ENCODE measurements at regions not wholly inside any gene's neighbourhood (a gene's known extent, or its start where the extent isn't known, plus 50 kb on each side); places are given as distances from the start of the nearest gene placed in this dataset.
A peak's percentile ranks its signal among the peaks of the same experiment; 100 is the strongest.

DNA sequence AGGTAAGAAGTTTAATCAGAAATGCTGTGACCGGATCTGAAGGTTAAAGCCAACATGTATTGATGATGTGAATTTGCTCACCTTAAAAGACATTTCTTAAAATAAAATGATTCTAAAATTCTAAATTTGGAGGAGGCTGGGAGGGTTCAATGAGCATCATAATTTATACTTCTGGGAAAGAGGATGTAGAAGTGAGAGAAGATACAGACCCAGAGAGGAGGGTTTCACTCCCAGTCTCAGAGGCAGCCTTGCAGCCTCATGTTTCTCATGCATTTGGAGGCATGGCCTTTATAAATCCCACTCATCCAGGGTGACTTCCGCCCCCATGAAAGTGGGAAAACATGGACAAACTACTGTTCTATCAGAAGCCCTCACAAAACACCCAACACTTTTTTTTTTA, 305.6 kb upstream of the PITRM1 start:
- no peak for DNase-seq

DNA sequence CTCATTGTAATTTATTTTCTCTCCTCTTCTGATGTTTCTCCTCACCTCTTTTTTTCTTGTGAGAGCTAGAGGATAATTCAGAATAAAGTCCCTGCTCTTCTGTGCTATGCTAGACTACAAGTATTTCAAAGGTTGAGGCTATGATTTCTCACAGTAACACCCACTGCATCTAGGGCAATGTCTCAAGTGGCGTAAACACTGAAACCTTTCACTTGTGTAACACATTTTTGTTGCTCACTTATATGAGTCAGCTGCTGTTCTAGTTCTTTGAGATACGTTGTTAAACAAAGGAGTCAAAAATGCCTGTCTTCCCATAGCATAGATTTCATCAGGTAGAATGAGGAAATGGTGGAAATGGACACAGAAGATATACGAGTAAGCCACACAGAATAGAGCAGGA, 305.1 kb upstream of the PITRM1 start:
- DNase-seq: peak; percentile 86 to 97

DNA sequence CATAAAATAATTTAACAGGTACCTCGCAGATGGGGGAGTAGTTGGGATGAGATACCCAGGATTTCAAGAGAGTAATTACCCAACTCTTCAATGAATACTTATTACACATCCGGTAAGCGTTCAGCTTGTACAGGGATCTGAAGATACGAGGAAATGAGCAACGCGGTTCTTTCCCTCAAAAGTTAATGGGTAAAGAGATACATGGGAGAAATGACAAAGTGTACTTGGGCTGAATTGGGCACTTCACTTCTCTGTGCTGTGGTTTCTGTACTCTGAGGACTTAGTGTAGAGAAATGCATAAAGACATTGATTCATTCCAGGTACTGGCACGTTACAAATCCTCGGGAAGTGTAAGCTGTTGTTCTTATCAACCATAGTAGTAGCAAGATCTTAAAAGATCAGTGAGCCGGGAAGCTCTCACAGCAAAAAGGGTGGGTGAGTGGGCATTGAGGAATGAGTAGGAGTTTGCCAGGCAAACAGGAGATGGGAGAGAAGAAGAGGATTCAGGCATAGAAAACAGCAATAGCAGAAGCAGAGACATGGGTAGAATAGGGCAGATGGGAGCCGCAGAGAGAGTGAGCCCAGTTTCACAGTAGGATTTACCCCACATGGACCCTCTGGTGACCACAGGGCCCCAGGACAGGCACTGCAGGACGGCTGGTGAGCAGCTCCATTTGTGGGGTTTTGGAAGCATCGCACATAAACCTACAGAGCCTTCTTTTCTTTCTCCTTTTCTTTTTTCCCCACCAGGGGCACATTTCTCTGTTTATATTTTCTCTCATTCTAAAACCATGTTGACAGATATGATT, 304.3 kb upstream of the PITRM1 start:
- DNase-seq: no peak

DNA sequence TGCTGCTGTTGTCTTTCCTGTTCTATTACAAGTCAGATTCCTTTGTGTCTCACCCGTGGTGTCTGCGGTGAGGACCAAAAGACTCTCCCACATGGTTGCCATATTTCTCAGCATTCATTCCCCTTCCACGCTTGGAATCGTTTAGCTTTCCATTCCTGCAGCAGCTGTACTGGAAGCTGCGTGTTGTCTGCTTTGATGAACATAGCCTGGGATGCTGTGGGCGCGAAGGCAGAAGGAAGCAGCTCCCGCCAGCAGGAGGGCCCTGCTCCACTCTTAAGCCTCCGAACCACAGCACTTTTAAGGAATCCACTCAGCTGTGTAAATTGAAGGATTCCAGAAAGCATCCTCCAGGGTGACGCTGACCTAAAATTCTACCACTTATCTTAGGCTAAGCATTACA, 303.6 kb upstream of the PITRM1 start:
- no peak for DNase-seq

DNA sequence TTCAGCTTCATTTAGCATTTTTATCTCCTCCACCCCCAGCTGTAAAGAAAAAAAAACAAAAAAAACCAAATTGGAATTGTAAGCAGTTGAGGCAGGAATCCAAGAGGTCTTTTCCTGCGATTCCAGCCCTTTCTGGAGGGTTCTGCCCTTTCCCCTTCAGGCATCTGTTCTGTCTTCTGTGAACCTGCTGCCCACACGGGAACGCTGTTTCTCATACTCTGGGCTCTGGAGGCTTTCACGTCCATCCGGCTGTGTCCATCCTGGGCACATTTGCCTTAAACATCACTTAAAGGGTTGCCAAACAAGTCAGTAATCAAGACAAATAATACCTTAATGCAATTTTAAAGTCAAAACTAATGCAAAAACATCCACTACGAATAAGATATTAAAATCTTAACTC, 302.8 kb upstream of the PITRM1 start:
- DNase-seq: no peak

DNA sequence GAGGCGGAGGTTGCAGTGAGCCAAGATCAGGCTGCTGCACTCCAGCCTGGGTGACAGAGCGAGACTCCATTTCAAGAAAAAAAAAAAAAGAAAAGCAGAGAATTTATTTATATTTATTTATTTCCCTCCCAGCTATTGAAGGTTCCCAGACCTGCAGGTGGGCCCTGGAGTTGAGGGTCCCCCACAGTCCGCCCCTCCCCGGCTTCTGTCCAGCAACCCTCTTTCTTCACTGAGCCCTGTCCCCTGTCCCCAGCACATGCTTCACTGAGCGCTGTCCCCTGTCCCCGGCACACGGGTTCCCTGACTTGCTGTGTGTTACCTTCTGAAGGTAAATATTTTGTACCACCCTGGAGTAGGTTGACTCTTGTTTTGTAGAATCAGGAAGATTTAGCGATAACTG, 301.7 kb upstream of the PITRM1 start:
- DNase-seq: no peak

DNA sequence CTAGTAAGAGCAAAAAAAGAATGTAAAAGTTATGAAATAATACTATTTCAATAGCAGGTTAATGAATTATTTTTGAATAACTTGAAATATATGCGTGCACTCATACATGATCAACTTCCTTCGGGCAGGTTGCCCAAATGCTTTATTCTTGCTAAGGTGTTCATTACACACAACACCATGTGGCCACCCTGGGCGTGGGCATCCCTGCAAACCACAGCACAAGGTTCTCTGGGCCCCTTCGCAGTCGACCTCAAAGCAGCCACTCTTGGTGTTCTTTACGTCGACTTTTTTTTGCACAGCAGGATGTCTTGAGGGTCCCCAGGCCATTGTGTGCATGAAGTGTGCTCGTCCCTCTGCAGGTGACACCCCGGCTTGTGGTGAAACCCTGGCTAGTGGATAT, 300.7 kb upstream of the PITRM1 start:
- no peak for DNase-seq

DNA sequence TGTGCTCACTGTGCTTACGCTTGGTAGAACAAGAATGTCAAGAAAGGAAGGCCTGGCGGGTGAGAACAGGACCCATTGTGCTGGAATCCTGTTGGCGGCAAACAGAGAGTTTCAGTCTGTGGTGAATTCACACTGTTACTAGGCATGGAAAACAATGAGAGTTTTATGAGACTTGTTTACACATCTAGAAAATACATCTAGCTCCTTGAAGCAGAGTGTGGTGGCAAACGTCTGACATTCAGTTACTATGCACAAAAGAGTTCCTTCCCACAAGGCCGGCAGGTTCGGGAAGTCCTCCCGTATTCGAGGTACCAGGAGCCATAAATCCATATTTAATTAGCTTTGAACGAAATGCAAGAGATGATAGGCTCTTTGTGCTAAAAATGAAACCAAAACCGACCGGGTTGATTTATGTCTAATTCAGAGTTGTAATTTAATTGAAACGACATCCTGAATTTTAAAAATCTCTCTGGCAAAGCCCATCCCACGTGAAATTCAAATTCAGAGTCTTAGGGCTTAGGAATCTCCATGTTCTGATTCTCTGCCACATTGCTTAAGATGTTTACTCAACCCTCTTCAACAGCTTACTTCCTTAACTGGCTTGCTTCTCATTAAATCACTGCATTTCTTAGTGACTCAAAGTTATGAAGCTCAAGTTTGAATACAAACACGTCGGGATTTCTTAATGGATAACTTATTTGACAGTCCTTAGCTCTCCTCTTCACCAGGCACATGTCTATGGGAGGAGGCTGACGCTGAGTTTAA, 299.9 kb upstream of the PITRM1 start:
- peak; percentile 82 to 94 for DNase-seq

DNA sequence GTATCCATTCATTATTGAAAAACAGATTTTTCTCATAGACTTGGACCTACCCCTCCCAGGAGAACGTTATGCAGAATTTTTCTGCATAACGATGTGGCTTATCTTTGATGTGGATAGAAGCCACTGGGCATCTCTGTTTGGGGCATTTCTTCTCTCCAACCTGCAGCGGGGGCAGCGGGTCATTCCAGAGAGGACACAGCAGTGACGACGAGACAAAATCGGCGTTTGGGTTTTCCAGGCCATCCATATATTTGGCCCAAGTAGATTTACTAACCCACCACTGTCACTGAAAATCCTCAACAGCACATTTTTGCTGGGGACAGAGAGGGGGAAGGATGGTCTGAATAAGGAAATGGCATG, 299.3 kb upstream of the PITRM1 start:
- DNase-seq: no peak

DNA sequence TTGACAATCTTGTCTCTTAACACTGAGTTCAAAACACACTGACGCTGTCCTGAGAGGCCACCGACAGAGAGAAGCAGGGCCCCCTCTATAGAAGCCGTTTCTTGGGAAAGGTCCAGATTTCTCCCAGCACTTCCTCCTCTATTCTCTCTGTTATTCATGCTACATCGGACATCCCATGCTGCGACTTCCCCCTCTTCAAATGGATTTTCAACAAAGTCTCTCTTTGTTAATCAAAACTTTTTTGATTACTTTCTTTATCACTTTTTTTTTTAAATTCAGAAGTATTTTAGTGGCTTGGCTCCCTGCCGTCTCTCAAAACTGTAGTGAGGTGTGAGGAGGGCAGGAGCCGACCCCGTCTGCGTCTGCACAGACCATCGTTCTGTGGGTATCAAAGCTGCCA, 298.9 kb upstream of the PITRM1 start:
- DNase-seq: peak in 1 of 2 donors; percentile 45

DNA sequence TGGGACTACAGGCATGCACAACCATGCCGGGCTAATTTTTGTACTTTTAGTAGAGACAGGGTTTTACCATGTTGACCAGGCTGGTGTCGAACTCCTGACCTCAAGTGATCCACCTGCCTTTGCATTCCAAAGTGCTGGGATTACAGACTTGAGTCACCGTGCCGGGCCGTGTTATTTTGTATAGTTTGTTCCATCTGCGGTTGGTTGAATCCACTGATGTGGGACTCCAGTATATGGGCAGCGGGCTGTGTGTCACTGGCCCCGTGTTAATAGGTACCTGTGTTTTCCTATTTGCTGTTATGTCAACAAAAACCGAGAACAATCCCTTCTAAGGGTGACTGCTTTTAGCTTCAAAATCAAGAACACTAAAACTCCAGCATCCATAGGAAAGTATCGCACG, 297.6 kb upstream of the PITRM1 start:
- no peak for DNase-seq

DNA sequence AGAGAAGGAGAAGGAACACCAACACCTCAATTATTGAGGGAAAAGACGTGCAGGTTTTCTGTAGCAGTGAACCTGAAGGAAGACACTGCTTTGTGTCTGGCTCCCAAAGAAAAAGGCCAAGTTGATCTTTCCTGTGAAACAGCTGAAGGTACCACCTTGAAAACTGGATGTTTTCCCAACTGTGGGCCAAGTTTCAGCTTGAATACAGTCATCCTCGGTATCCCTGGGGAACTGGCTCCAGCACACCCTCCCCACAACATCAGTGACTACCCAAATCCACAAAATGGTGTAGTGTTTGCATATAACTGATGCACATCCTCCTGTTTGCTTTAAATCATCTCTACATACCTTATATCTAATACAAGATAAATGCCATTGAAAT, 297.0 kb upstream of the PITRM1 start:
- DNase-seq: no peak

DNA sequence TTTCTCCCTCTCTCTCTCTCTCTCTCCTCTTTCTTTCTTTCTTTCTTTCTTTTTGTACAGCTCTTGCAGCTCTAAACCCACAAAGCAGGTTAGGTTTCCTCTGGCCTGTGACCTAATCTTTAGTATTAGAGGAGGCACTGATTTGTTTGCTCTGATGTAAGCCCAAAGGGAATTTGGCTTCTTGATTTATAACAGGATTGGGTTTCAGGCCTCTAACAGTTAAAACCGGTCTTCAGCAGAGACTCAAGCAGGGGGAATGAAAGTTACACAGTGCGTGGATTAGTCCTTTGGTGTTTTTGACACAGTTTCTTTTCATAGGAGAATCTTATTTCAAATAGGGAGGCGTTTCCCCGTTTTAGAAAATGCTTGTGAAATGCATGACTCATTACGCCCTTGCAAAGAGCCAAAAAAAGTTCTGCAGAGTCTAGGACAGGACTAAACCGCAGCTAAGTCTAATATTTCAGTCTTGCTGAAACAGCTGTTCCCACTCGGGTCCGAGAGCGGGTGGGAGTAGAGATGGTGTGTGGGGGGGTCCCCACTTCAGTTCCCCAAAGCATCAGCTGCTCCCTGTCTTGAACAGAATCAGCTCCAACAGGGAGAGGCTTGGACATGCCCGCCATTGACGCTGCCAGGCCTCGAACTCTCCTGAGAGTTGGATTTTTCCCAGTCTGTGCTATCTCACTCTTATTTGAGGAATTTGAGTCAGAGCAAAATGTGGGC, 296.5 kb upstream of the PITRM1 start:
- DNase-seq: peak; percentile 96 to 98

DNA sequence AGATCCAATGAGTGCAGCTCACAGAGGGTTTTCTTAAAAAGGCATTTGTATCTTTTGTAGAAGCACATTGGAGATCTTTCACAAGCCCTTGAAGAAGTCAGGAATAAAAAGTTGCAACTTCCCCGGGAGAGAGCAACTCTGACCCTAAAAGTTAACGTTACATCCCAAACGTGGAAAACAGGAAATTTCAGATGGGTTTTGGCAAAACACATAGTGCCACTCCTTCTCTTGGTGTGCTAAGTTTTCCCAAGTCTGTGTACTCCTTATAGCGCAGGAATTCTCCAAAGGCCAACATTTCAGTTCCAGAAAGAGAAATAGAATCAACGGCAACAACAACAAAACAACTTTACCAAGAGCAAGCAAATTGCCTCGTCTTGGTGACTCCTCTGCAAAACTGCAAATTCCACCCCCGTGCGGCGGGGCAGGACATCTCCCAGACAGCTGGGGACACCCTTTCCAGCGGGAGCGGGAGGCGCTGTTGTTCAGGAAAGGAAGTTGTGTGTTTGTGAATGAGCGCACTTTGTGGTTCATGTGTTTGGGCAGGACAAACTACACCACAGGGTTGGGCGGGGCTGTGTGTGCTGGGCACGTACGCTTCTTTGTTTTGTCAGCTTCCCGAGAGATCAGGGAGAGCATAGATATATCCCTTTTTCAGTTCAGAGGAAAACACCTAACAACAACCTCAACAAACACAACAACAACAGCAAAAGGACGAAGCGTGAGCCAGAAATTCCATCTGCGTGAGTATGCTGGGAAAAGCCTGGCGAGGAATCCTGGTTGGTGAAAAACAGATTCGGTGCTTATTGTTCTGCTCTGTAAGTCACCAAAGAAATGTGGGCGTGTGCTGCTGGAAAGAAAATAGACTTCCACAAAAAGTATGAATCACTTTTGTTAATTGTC, 294.7 kb upstream of the PITRM1 start:
- peak; percentile 73 to 91 for DNase-seq

DNA sequence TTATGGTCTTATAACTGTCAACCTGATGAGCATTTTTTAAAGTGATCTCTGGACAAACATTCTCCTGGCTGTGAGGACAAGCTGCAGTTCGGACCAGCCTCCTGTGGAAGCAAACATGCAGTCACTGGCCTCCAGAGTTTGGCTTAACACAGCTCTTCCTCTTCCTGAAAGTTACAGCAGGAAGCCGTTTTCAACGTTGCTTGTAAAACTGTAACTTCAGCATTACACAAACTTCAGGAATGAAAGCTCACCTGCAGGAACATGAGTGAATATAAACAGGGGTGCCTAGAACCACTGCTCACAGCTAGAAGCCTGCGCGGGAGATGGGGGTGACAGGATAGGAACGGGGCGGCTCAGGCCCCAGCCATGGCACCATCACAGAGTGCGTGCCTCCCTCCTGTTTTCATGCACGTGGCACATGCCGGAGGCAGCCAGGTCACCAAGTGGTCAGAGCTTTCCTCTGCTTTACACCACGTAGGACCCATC, 292.9 kb upstream of the PITRM1 start:
- DNase-seq: peak in 1 of 2 donors; percentile 33

DNA sequence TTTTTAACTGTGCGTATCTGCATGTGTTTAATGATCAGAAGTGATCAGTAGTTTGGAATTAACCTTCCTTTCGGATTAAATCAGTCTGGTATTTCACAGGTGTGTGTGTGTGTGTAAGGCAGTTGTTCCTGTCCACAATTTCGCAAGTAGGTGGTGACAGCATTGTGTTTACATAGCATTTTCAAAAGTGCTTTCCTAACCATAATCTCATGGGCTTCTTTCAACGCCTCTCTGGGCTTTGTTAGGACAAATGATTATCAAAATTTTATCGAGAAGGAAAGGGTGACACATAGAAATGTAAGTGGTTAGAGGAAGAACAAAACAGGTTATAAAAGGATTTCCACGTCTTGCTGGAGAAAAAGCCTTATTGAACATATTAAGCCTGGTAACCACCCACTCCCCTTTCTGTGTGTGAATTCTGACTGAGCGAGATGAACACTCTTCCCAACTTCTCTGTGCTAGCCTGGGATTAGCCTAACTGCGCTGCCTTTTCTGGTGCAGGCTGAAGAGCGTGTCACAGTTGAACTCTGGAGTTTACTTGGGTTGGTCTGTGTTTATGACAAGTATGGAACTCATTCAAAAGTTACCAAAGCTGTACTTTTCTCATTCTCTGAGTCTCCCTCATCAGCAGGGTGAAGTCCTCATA, 292.3 kb upstream of the PITRM1 start:
- DNase-seq: no peak

DNA sequence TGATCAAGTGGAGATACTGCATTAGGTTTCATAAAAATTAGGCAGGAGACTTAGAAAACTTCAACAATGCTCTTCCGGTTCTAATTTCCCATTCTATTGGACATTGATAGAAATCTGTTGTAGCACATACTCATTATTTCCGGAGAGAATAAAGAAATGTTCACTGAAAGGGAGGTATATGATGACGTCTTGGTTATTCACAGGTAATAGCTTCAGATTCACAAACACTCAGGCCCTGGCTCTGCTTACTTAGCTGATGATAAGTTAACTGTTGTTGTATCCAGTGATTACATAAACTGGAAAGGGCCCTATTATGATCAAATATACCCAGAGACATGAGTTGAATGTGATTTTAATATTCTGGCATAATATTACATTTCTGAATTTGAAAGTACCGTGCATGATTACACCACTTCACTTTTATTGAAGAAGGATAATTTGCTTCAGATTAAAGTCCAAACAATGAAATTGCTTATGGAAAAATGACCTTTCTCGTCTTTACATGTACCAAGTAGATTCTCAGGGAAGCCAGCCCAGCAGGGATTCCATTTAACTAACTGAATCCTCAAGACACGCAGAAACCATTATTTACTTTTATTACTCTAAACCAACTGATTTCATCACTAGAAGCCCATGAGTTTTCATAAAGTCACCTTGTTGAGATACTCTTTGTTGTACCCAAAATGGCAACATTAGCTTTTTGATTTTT, 288.0 kb upstream of the PITRM1 start:
- no peak for DNase-seq

DNA sequence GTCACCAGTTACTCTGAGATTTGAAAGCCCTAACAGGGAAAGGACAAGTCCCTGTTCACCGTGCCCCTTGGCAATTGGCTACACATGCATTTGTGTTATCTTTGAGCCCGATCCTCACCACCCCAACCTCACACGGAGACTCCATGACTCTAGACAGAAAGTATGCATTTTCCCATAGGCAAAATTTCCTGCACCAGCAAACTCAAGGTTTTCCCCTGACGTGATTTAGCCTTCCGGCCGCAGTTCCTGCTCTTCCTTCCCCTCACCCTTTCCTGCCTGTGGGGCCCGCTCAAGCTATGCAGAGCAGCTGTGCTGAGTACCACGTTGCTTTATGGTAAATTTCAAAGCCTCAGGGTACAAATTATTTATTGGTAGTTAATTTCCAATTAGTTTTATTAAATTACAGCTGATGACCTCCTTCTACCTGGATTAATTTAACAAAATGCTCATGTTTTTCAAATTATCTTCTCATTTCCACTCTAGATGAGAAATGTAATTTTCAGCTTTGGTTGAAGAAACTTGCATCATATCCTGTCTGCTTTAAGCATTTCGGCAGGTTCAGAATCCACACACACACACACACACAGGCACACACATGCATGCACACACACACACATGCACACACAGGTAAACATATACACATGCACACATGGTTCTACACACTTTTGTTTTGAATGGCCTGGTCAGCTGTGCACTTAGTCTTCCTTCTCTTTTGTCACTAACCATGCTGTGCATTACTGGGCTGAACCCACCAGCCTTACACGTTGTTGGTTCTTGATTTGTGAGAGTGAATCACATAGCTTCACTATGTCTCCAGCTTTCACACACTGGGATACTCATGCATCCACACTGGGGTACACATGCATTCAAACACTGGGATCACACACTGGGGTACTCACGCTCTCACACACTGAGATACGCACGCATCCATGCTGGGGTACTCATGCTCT, 283.1 kb upstream of the PITRM1 start:
- no peak for DNase-seq

DNA sequence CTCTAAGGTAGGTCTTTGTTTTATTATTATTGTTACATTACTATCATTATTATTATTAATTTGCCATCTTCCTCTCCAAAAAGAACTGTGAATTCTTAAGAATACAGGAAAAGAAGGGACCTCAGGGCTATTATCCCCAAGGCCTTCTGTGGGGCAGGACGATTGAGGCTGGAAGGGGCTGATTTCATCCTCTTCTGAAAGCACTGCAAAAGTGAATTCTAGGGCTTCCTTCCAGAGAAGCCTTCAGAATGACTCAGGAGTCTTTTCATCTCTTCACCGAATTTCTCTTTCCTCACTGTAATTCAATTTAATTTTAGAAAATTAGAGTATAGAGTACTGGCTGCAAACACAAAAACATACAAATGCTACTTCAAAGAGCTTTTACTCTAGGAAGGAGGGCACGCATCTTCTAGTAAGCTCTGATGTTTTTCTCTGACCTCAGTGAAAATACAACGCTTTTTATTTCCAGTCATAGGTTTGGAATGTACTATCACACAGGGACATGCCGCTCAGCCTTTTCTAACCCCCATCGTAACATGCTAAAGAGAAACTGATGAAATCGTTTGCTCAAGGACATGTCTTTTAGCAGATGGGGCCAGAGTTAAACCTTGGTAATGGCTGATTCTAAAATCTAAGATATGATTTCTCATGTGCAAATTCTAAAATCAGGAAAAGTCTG, 280.2 kb upstream of the PITRM1 start:
- no peak for DNase-seq
